ENCODE measurements at regions not wholly inside any gene's neighbourhood (a gene's known extent, or its start where the extent isn't known, plus 50 kb on each side); places are given as distances from the start of the nearest gene placed in this dataset.

DNA sequence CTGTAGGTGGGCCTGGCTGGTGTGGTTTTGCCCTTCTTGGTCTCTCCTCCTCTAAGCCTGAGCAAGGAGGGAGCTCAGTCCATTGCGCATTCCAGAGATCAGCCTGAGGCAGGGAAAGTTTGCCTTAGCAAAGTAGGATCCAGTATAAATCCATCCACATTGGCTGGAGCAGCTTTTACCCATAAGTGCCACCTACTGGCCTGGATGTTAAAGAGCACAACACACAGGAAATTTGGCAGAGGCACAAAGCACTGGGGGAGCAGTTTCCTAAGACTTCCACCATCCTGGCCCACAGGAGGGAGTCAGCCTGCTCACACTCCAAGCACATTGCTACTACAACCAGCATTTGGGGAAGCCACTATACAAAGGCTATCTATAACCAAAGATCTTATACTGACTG, 1124.2 kb downstream of the SLITRK1 start:
- FAIRE-seq = no peak

DNA sequence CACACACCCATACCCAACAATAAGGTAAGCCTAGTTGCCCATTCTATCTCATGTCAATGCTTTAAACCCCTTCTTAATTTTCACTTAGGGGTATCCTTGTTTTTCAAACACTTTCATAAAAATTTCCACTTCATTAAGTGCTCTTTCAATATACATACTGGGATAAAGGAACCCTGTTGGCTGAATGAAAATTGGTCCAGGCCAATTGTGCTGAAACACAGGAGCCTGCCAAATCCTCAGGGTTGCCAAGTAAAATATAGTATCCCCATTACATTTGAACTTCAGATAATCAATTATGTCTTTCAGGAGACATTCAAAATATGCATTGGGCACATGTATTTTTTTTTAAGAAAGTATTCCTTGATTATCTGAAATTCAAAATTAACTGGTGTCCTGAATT, 1131.1 kb downstream of the SLITRK1 start:
- no peak for FAIRE-seq

- no peak for FAIRE-seq
Observed at GRCh38 chr13:82749551-82749950, 1132.7 kb downstream of the SLITRK1 start.

- no peak for FAIRE-seq
Observed at GRCh38 chr13:82747958-82748357, 1134.3 kb downstream of the SLITRK1 start.

DNA sequence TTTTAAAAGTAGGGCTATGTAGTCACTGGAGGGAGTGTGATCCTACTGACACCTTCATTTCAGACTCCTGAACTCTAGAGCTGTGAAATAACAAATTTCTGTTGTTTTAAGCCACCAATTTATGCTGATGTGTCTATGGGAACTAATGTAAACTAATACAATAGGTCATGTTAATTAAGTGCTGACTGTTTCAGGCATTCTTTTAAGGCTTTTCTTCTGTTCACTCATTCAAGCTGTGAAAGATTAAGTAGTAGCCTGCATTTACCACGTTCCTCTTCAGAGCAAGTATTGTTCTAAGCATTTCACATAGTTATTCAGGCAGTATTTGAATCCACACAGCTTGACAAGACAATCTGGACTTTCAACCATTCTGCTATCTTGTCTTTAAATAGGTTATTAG, 1135.0 kb downstream of the SLITRK1 start:
- FAIRE-seq = no peak

GRCh38 chr13:82740442-82740841, 1141.8 kb downstream of the SLITRK1 start:
- no peak for FAIRE-seq

- no peak for FAIRE-seq
Observed at GRCh38 chr13:82739881-82740280, 1142.4 kb downstream of the SLITRK1 start.

- no peak for FAIRE-seq
Observed at GRCh38 chr13:82729401-82729800, 1152.9 kb downstream of the SLITRK1 start.

DNA sequence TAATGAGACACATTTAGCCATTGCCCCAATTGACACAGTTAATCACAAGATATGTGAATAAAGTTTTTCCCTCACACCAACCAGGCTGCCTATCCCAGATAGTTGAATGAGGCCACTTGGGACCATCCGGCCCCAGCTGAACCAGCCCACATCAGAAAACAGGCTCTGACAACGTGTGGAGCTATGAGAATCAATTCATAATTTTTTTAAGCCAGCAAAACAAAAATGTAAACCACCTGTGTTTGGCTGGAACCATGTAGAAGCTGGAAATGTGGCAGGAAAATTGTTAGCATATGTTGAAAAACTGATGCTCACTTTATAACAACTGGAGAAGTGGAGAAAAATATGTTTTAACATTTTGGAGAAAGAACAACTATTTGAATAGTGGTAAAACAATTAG, 1161.3 kb downstream of the SLITRK1 start:
- FAIRE-seq = no peak

DNA sequence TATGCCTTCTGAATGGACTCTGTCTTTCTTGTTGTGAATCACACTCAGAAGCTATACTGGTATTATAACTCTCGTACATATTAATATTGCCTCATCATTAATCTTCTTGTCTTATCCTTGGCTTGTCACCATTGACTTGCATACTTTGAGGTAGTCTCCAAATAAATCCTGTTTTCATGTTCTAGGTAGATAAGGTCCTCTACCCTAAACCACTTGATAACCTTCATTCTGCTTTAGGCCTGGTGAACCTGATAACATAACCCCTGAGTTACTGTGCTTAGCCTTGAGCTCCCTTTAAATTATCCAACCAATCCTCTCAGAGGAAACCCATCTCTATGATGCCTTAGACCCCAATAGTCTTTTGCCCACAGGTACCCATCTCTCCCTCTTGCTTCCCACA, 1162.3 kb downstream of the SLITRK1 start:
- no peak for FAIRE-seq

DNA sequence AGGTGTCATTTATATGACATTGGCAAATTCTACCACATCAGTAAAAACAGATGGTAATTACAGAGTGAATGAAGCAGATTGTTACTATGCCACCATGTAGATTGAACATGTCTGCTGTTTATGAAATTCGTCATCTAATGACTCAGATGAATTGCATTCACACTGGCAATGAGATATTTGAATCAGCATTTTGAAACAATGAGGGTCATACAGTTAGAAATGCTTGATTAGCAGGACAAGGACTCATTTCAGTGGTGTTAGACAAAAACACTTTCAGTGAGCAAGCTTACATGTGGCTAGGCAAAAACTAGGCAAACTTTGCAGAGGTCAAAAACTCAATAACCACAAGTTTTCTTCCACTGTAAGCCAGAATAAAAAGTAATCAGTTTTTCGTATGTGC, 1165.0 kb downstream of the SLITRK1 start:
- no peak for FAIRE-seq

GRCh38 chr13:82713687-82714405, 1168.4 kb downstream of the SLITRK1 start:
- FAIRE-seq = no peak

- FAIRE-seq = no peak
Observed at GRCh38 chr13:82702513-82702912, 1179.8 kb downstream of the SLITRK1 start.

DNA sequence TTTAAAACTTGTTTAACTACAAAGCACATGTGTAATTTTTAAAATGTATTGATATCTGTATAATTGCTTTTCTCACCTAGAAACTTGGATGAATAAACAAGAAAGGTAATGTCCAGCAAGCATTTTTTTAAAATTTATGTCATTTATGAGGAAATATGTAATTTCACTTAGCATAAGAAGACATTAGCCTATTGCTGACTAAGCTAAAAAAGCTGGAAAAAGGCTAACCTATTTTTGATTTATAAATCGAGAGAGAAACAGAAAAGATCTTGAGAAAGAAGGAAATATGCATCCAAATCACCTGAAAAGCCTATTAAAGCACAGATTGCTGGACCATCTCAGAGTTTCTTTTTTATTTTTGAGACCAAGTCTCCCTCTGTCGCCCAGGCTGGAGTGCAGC, 1181.3 kb downstream of the SLITRK1 start:
- no peak for FAIRE-seq

- FAIRE-seq = no peak
Observed at GRCh38 chr13:82698941-82699340, 1183.3 kb downstream of the SLITRK1 start.

- no peak for FAIRE-seq
Observed at GRCh38 chr13:82698383-82698782, 1183.9 kb downstream of the SLITRK1 start.

- FAIRE-seq = no peak
Observed at GRCh38 chr13:82693607-82694006, 1188.7 kb downstream of the SLITRK1 start.

GRCh38 chr13:82688400-82688994, 1193.8 kb downstream of the SLITRK1 start:
- FAIRE-seq = no peak

GRCh38 chr13:82687884-82688283, 1194.4 kb downstream of the SLITRK1 start:
- FAIRE-seq = peak; percentile 73

- FAIRE-seq = no peak
Observed at GRCh38 chr13:82681535-82681934, 1200.7 kb downstream of the SLITRK1 start.

DNA sequence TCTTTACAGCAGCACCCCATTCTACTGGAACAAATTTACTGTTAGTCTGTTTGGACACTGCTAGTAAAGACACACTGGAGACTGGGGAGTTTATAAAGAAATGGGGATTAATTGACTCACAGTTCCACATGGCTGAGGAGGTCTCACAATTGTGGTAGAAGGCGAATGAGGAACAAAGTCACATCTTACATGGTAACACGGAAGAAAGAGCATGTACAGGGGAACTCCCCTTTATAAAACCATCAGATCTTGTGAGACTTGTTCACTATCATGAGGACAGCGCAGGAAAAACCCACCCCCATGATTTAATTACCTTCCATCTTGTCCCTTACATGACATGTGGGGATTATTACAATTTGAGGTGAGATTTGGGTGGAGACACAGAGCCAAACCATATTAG, 1204.2 kb downstream of the SLITRK1 start:
- FAIRE-seq = no peak

DNA sequence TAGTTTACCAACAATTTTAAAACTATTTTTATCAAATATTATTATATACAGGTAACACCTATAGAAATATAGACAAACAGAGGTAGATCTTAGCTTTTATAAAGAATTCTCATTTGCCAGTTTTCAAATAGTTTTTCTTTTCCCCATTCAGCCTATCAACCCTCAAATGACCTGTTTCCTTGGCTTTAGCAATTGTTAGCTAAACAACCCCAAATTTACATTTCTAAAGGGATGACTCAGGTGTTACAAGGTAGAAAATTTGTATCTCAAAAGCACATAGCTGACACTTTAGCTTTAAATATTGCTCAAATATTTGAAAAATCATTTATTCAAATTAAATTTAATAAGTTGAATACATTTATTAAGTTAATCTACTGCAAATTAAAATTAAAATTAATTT, 1207.2 kb downstream of the SLITRK1 start:
- FAIRE-seq = peak; percentile 82

DNA sequence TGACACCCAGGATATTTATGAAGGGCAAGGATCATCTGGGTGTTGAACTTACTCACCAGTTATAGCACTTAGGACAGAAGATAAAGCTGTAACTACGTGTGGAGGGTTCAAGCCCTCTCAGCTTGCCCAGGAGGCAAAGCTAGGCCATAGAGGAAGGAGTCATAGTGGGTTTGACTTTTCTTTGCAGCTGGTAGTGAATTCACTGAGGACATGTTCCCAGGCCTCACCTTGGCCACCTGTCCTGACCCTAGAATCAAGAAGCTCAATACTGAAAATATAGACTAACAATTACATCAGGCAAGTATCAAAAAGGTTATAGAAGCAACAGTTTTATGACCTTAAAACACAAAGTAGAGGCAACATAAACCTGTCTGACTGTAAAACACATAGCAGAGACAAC, 1207.7 kb downstream of the SLITRK1 start:
- no peak for FAIRE-seq

- no peak for FAIRE-seq
Observed at GRCh38 chr13:82672248-82672647, 1210.0 kb downstream of the SLITRK1 start.

- FAIRE-seq = no peak
Observed at GRCh38 chr13:82664183-82664582, 1218.1 kb downstream of the SLITRK1 start.

Data from islet of Langerhans (tissue), 1 donor.